ENCODE measurements at regions not wholly inside any gene's neighbourhood (a gene's known extent, or its start where the extent isn't known, plus 50 kb on each side); places are given as distances from the start of the nearest gene placed in this dataset.

GRCh38 chr4:116018831-116019230 is 905.4 kb upstream of the NDST4 start:
- TF ChIP-seq EP300 (IDR thresholded peaks at IDR 0.05) = no peak
- TF ChIP-seq, protein P1, sequence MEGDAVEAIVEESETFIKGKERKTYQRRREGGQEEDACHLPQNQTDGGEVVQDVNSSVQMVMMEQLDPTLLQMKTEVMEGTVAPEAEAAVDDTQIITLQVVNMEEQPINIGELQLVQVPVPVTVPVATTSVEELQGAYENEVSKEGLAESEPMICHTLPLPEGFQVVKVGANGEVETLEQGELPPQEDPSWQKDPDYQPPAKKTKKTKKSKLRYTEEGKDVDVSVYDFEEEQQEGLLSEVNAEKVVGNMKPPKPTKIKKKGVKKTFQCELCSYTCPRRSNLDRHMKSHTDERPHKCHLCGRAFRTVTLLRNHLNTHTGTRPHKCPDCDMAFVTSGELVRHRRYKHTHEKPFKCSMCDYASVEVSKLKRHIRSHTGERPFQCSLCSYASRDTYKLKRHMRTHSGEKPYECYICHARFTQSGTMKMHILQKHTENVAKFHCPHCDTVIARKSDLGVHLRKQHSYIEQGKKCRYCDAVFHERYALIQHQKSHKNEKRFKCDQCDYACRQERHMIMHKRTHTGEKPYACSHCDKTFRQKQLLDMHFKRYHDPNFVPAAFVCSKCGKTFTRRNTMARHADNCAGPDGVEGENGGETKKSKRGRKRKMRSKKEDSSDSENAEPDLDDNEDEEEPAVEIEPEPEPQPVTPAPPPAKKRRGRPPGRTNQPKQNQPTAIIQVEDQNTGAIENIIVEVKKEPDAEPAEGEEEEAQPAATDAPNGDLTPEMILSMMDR (IDR thresholded peaks at IDR 0.05) = no peak
- TF ChIP-seq POLR2A (IDR thresholded peaks at IDR 0.05) = no peak

All from tibial nerve (tissue), 4 donors.